NCI-H1436 (cell line): ENCODE measurements at regions not wholly inside any gene's neighbourhood (a gene's known extent, or its start where the extent isn't known, plus 50 kb on each side); places are given as distances from the start of the nearest gene placed in this dataset.
"Not testable (repeated sequence)": the region's sequence is repeated elsewhere in the genome, so short reads cannot be mapped to it uniquely, and the experiment has no call there.

Experiments used
- DNase-seq: peaks from one replicate; lab custom pipeline; 2025; lab: John Stamatoyannopoulos, UW

DNA sequence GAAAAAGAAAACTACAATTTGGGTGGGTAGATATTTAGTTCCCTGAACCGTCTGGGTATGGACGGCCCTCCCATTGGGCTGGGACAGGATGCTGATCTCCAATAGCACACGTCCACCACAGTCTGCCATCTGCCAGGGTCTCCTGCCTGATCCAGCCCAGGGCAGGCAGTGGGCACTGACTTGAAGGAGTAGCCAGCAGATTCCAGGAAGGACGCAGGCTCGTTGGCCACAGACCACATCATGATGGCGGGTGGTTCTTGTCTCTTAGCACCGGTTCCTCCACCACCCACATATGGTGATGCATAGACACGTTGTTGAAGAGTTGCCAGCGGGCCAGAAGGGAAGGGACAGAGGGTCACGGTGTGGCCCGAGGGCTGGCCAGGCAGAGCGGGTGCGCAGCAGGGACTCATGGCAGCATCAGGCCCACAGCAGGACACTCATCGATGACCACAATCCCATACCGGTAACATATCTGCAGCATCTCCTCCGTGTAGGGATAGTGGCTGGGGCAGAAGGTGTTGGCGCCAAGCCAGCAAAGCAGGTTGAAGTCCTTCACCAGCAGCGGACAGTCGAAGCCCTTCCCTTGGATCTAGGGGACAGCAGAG is 155.8 kb upstream of the FAM174A start:
- not testable (repeated sequence) for DNase-seq

DNA sequence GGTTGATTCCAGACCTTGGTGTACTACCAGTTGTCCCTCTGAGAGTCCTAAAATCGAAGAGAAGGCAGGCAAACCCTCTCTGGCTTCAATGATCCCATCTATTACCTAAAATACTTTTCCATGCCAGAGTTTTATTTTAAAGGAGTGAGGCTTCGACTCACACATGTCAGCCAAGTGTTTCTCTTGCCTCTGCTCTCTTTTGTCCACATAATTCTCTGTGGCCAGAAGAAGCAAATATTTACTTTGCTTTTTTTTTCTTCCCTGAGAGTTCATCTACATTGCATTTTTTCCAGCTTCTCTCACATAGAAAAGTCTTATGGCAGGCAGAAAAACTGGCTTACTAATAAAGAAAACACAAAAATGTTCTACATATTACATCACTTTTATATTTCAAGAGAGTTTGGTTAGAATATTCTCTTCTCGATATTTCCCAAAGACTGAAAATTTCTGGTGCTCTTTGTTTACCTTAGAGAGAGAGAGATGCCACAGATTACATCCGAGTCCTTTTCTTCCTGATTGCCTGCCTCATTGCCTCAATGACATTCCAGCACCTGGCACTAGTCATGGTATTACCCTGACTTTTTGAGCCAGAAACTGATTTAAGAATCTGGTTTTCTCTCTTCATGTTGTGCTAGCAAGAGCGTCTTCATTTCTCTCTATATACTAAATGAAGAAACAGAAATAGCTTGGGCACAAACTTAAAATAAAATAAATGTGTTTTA is 170.3 kb upstream of the FAM174A start:
- DNase-seq, result not testable (repeated sequence)

DNA sequence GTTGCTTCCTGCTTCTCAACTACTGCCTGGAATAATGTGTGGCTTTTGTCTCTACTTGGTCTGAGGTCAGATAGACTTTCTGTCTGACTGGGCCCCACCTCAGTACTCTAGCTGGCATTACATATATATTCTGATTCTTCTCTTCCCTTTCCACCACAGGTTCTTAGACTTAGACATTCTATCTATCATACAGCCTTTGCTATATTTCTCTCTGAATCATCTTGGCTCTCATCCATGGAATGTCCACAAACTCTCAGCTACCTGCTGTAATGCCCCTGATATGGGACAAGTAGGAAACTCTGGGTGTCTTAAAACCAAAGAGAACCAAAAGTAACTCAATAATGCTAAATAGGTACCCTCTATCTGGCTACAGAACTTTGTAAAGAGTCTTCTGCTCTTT is 170.8 kb upstream of the FAM174A start:
- not testable (repeated sequence) for DNase-seq

GRCh38 chr5:100359998-100360397 is 175.2 kb upstream of the FAM174A start:
- DNase-seq, result not testable (repeated sequence)

GRCh38 chr5:100346269-100346668 is 188.9 kb upstream of the FAM174A start:
- DNase-seq, result not testable (repeated sequence)

DNA sequence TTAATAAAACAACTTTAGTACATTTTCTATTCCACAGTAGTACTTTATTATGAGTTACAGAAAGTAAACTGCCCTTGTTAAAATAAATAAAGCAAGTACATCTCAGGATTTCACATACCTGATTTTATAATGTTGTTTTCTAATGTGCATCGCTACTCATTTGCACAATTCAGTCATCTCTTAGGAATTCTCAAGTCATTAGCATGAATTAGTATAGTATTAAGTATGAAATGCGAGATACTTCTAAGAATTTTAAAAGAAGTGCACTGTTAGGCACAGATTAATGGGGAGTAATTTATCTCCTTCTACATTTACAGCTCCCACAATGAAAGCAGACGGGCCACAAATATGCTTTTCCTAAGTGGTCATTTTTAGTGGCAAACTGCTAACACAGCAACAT is 193.7 kb upstream of the FAM174A start:
- DNase-seq, result not testable (repeated sequence)

DNA sequence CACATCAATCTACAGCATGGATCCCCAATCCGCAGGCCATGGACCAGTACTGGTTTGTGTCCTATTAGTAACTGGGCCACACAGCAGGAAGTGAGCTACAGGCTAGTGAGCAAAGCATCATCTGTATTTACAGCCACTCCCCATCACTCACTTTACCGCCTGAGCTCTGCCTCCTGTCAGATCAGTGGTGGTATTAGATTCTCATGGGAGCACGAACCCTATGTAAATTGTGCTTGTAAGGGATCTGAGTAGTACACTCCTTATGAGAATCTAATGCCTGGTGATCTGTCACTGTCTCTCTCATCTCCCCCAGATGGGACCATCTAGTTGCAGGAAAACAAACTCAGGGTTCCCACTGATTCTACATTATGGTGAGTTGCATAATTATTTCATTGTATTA is 212.7 kb upstream of the FAM174A start:
- no peak for DNase-seq

- DNase-seq, result no peak
Measured at GRCh38 chr5:100319885-100320284, 215.3 kb upstream of the FAM174A start.

DNA sequence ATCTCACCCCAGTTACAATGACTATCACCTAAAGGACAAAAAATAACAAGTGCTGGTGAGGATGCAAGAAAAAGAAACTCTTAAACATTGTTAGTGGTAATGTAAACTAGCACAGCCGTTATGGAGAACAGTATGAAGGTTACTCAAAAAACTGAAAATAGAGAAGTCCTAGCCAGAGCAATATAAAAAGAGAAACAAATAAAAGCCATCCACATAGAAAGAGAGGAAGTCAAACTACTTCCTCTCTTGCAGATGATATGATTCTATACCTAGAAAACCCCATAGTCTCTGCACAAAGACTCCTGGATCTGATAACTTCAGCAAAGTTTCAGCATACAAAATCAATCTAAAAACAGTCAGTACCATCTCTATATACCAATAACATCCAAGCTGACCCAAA is 221.5 kb upstream of the FAM174A start:
- no peak for DNase-seq

DNA sequence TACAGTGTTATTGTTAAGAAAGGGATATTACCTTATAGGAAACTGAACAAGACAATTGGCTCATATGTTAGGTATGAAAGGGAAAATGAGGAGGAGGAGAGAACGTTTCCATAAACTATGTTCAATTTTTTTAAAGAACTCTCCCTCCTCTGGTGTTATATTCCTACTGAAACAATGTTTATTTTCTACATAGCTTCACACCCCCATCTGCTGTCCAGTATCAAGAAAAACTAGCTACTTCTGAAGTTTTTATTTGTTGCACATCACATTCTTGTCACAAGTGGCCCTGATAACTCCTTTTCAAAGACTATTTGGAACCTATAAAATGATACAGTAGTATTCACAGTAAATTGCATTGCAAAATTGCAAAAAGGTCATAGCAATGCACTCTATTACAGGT is 223.4 kb upstream of the FAM174A start:
- no peak for DNase-seq

- DNase-seq, result no peak
Measured at GRCh38 chr5:100306000-100306399, 229.2 kb upstream of the FAM174A start.

GRCh38 chr5:100303216-100303615 is 232.0 kb upstream of the FAM174A start:
- no peak for DNase-seq

DNA sequence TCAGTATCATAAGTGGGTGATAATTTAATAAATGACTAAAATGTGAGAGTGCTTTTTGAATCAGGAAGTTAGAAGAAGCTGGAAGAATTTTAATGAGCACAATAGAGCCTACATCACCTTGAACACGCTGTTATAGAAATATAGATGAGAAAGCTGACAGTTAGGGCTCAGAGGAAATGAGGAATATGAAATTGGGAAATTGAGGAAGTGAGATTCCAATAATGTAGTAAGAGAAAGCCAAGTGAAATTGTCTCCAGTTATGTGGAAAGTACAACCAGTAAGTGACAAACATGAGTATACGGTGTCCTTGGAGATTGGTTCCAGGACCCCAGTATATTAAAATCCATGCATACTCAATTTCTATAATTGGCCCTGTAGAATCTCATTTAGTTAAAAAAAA is 235.9 kb upstream of the FAM174A start:
- DNase-seq, result no peak

- DNase-seq, result no peak
Measured at GRCh38 chr5:100276071-100276470, 259.1 kb upstream of the FAM174A start.

- DNase-seq, result no peak
Measured at GRCh38 chr5:100275631-100276030, 259.5 kb upstream of the FAM174A start.

DNA sequence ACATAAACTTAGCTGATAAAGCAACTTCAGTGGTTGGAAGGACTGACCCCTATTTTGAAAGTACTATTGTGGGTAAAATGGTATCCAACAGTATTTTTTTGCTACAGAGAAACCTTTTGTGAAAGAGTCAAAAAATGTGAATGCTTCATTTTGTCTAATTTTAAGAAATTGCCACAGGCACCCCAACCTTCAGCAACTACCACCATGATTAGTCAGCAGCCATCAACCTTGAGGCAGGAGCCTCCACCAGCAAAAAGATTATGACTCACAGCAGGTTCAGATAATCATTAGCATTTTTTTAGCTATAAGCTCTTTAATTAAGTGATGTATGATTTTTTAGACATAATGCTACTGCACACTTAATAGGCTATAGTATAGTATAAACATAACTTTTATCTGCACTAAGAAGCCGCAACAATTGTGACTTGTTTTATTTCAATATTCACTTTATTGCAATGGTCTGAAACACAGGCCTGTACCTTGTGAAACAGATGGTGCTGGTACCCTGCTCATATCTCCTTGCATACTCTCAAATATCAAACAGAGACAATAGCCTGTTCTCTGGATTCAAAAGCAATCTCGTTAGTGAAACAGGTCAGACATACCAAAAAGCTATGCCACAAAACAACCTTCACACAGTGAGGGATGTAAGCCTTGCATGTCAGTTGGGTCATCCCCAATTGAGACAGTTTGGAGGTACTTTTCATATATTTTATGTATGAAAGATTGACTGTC is 261.2 kb upstream of the FAM174A start:
- DNase-seq, result no peak

- no peak for DNase-seq
Measured at GRCh38 chr5:100270023-100270771, 265.0 kb upstream of the FAM174A start.

DNA sequence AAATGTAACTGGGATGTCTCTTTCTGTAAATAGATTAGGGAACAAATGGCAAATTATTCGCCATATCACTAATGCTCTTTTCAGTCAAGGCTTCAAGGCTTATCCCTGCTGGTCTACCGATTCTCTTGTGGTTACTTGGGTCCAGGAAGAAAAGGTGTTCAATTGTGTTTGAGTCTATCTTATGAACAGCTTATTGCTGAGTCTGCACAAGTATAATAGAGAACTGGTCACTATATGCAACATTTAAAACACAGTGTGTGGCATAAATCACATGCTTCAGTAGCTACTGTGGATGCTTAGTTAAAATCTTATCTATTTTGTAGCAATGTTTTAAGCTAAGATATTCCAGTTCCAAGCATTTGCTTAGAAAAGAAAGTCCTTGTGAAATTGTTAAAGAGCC is 274.2 kb upstream of the FAM174A start:
- DNase-seq, result no peak

DNA sequence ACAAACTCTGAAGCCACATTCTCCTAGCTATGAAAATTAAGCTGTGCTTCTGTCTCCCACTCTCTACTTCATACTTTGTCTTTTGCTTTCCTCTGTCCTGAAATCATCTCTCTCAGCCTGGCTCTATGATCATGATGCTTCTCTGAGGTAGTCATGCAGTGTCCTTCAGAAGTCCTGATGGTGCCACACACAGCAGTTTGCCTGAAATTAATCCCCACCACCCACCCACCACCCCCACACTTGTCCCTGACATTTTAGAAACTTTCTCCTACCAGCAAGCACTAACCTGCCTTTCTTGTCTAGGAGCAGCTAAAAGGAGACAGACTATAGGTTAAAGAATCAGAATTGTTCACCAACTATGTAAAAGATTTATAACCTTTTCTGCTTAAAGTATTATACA is 282.2 kb upstream of the FAM174A start:
- DNase-seq, result no peak

- DNase-seq, result no peak
Measured at GRCh38 chr5:100252037-100252436, 283.1 kb upstream of the FAM174A start.

DNA sequence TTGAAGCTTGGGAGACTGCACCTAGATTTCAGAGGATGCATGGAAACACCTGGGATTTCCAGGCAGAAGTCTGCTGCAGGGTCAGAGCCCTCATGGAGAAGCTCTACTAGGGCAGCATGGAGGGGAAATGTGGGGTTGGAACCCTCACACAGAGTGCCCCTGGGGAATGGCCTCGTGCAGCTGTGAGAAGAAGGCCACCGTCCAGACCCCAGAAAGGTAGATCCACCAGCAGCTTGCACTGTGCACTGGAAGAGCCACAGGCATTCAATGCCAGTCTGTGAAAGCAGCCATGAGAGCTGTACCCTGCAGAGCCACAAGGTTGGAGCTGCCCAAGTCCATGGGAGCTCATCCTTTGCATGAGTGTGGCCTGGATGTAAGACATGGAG is 285.3 kb upstream of the FAM174A start:
- no peak for DNase-seq

DNA sequence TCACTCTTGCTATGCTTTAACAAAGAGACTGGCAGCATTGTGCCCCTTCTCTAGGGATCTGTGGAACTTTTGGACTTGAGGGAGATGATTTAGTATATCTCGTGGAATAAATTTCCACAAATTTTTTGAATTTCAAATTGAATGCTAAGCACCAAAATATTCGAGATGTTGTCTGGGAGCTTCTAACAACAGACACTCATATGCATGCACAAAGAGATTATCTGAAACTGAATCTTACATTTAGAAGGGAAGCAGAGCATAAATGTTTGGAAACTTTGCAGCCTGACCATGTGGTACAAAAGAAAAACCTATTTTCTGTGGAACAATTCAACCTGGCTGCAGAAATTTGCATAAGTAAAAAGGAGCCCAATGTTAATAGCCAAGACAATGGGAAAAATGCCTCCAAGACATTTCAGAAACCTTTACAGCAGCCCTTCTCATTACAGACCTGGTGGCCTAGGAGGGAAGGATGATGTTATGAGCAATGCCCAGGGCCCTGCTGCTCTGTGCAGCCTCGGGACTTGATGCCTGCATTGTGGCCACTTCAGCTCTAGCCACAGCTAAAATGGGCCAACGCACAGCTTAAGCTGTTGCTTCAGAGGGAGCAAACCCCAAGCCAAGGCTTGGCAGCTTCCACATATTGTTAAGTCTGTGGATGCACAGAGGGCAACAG is 285.8 kb upstream of the FAM174A start:
- DNase-seq, result no peak
